ENCODE measurements at regions not wholly inside any gene's neighbourhood (a gene's known extent, or its start where the extent isn't known, plus 50 kb on each side); places are given as distances from the start of the nearest gene placed in this dataset.

- TF ChIP-seq CTCF (IDR thresholded peaks at IDR 0.05) (no peak), POLR2A (IDR thresholded peaks at IDR 0.05) (no peak)
These were observed 120.4 kb upstream of the RHOBTB1 start for GRCh38 chr10:61064356-61064755.

GRCh38 chr10:61063901-61064300 is 119.9 kb upstream of the RHOBTB1 start:
- Histone ChIP-seq H3K9me3 (no peaks in the 10 kb centered on the region), H3K36me3 (no peaks in the 10 kb centered on the region), H3K27me3 (no peaks in the 10 kb centered on the region), H3K4me3 (no peak overlapping the region), H3K4me1 (no peaks in the 10 kb centered on the region), H3K27ac (no peak overlapping the region)
- no peak for DNase-seq
- TF ChIP-seq POLR2A (IDR thresholded peaks at IDR 0.05) (no peak), CTCF (IDR thresholded peaks at IDR 0.05) (no peak)

More at GRCh38 chr10:61064356-61064755, 120.4 kb upstream of the RHOBTB1 start:
- no peaks in the 10 kb centered on the region for H3K4me1 ChIP-seq
- H3K9me3 ChIP-seq: no peaks in the 10 kb centered on the region
- no peak overlapping the region for H3K27ac ChIP-seq
- DNase-seq: no peak
- H3K27me3 ChIP-seq: no peaks in the 10 kb centered on the region
- H3K4me3 ChIP-seq: no peak overlapping the region
- no peaks in the 10 kb centered on the region for H3K36me3 ChIP-seq

- Histone ChIP-seq H3K4me1 (no peaks in the 10 kb centered on the region), H3K27me3 (no peaks in the 10 kb centered on the region), H3K27ac (no peak overlapping the region), H3K36me3 (no peaks in the 10 kb centered on the region), H3K9me3 (no peaks in the 10 kb centered on the region), H3K4me3 (no peak overlapping the region)
- DNase-seq: no peak
- TF ChIP-seq CTCF (IDR thresholded peaks at IDR 0.05) (no peak), POLR2A (IDR thresholded peaks at IDR 0.05) (no peak)
These were observed 119.0 kb upstream of the RHOBTB1 start for GRCh38 chr10:61063034-61063433.

- no peak overlapping the region for H3K27ac ChIP-seq
- DNase-seq: no peak
- H3K27me3 ChIP-seq: no peaks in the 10 kb centered on the region
- H3K36me3 ChIP-seq: no peaks in the 10 kb centered on the region
- H3K9me3 ChIP-seq: no peaks in the 10 kb centered on the region
- H3K4me1 ChIP-seq: no peaks in the 10 kb centered on the region
- no peak for TF ChIP-seq CTCF (IDR thresholded peaks at IDR 0.05)
- no peak for TF ChIP-seq POLR2A (IDR thresholded peaks at IDR 0.05)
- H3K4me3 ChIP-seq: no peak overlapping the region
These were observed 118.0 kb upstream of the RHOBTB1 start for GRCh38 chr10:61061923-61062504.

GRCh38 chr10:61059636-61060035 is 115.7 kb upstream of the RHOBTB1 start:
- no peak overlapping the region for H3K4me3 ChIP-seq
- no peaks in the 10 kb centered on the region for H3K36me3 ChIP-seq
- H3K4me1 ChIP-seq: no peaks in the 10 kb centered on the region
- no peak overlapping the region for H3K27ac ChIP-seq
- TF ChIP-seq POLR2A (IDR thresholded peaks at IDR 0.05): no peak
- TF ChIP-seq CTCF (IDR thresholded peaks at IDR 0.05): no peak
- no peaks in the 10 kb centered on the region for H3K27me3 ChIP-seq
- no peak for DNase-seq
- H3K9me3 ChIP-seq: no peaks in the 10 kb centered on the region

Data from Peyer's patch (tissue), 4 donors.